ENCODE measurements at regions not wholly inside any gene's neighbourhood (a gene's known extent, or its start where the extent isn't known, plus 50 kb on each side); places are given as distances from the start of the nearest gene placed in this dataset.

GRCh38 chr5:125348221-125348692 is 601.8 kb upstream of the ZNF608 start:
- POLR2A ChIA-PET, result no interaction called here
- no peak for TF ChIP-seq EZH2phosphoT487 (IDR thresholded peaks at IDR 0.05; ENCODE audit: borderline replicate concordance, low read depth, low read length)
- TF ChIP-seq, protein P1, sequence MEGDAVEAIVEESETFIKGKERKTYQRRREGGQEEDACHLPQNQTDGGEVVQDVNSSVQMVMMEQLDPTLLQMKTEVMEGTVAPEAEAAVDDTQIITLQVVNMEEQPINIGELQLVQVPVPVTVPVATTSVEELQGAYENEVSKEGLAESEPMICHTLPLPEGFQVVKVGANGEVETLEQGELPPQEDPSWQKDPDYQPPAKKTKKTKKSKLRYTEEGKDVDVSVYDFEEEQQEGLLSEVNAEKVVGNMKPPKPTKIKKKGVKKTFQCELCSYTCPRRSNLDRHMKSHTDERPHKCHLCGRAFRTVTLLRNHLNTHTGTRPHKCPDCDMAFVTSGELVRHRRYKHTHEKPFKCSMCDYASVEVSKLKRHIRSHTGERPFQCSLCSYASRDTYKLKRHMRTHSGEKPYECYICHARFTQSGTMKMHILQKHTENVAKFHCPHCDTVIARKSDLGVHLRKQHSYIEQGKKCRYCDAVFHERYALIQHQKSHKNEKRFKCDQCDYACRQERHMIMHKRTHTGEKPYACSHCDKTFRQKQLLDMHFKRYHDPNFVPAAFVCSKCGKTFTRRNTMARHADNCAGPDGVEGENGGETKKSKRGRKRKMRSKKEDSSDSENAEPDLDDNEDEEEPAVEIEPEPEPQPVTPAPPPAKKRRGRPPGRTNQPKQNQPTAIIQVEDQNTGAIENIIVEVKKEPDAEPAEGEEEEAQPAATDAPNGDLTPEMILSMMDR (conservative IDR thresholded peaks at IDR 0.05; ENCODE audit: low read length), result no peak

DNA sequence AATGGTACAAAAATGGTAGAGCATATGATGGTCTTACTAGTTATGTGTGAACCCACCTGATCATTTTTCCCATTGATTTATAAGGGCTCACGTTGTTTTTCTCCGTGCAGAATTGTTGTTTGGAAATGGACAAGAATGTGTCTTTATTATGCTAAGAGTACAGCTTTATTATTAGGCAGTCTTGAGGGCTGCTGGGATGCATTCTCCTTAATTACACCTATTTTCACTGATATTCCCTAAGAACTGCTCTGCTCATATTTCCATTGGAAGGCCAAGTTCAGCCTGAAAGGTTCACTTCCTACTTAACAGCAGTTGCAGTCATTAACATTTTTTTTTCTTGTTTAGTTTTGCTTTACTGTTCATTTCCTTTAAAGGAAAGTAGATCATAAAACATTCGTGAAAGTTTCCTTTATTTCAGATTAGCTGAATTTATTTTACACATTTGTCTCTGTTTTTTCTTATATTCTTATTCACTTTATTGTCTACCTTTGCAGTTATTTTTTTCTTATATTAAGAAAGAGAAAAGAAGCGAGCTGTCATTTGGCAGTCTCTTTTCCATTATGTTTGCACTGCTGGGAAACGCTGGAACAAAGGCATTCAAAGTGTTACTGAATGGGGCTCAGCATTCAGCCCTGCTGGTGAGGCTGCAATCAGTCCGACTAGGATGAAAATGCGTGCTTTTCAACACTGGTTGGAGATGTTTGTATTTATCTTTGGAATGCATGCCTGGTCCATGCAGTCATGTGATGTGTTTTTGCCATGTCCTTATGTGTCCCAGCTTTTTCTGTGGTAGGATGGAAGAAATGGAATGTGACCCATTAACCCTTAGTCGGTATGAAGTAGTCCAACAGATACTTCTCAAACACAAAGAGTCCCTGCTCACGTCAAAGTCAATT is 602.7 kb upstream of the ZNF608 start:
- Histone ChIP-seq H3K36me3 (ENCODE audit: insufficient read depth, low read length) (no peaks in the 10 kb centered on the region), H4K20me1 (ENCODE audit: insufficient read depth, low read length) (no peaks in the 10 kb centered on the region), H3K27ac (ENCODE audit: low read depth, low read length, poor library complexity, severe bottlenecking) (no peak overlapping the region), H3K4me1 (ENCODE audit: insufficient read depth, low read length, poor library complexity, severe bottlenecking) (no peaks in the 10 kb centered on the region), H3K9me3 (ENCODE audit: low read length) (no peaks in the 10 kb centered on the region), H3K9me2 (ENCODE audit: insufficient read depth, low read length) (no peaks in the 10 kb centered on the region), H3K4me3 (ENCODE audit: low read depth, low read length, poor library complexity, severe bottlenecking) (no peak overlapping the region), H3K79me2 (ENCODE audit: insufficient read depth, low read depth, low read length) (no peaks in the 10 kb centered on the region), H3K4me2 (ENCODE audit: low read length) (no peak overlapping the region), H2AFZ (ENCODE audit: low read length) (no peak overlapping the region)
- ChIA-PET POLR2A (no interaction called here), CTCF (ENCODE audit: unreplicated experiment) (no interaction called here)
- intact Hi-C loops (cut with micrococcal nuclease; ENCODE audit: unreplicated experiment), result no loop called here
- TF ChIP-seq, protein P1 (conservative IDR thresholded peaks at IDR 0.05; ENCODE audit: low read length), result no peak
- TF ChIP-seq EZH2phosphoT487 (IDR thresholded peaks at IDR 0.05; ENCODE audit: borderline replicate concordance, low read depth, low read length), result no peak
- no TSS peak for BruUV-seq (replicated peaks)
- DNase-seq (ENCODE audit: low spot score), result no peak

More at GRCh38 chr5:125348221-125348692, 601.8 kb upstream of the ZNF608 start:
- no peak overlapping the region for H3K4me2 ChIP-seq (ENCODE audit: low read length)
- no peaks in the 10 kb centered on the region for H3K4me1 ChIP-seq (ENCODE audit: insufficient read depth, low read length, poor library complexity, severe bottlenecking)
- BruUV-seq (replicated peaks), result no TSS peak
- no peak overlapping the region for H3K27ac ChIP-seq (ENCODE audit: low read depth, low read length, poor library complexity, severe bottlenecking)
- H3K36me3 ChIP-seq (ENCODE audit: insufficient read depth, low read length), result no peaks in the 10 kb centered on the region
- no peak overlapping the region for H3K4me3 ChIP-seq (ENCODE audit: low read depth, low read length, poor library complexity, severe bottlenecking)
- no peak overlapping the region for H2AFZ ChIP-seq (ENCODE audit: low read length)
- no peaks in the 10 kb centered on the region for H3K9me2 ChIP-seq (ENCODE audit: insufficient read depth, low read length)
- CTCF ChIA-PET (ENCODE audit: unreplicated experiment), result no interaction called here
- DNase-seq (ENCODE audit: low spot score), result no peak
- intact Hi-C loops (cut with micrococcal nuclease; ENCODE audit: unreplicated experiment), result no loop called here
- no peaks in the 10 kb centered on the region for H3K79me2 ChIP-seq (ENCODE audit: insufficient read depth, low read depth, low read length)
- H4K20me1 ChIP-seq (ENCODE audit: insufficient read depth, low read length), result no peaks in the 10 kb centered on the region
- no peaks in the 10 kb centered on the region for H3K9me3 ChIP-seq (ENCODE audit: low read length)

GRCh38 chr5:125357660-125358059 is 611.2 kb upstream of the ZNF608 start:
- no peaks in the 10 kb centered on the region for H3K79me2 ChIP-seq (ENCODE audit: insufficient read depth, low read depth, low read length)
- CTCF ChIA-PET (ENCODE audit: unreplicated experiment), result no interaction called here
- no peak overlapping the region for H3K27ac ChIP-seq (ENCODE audit: low read depth, low read length, poor library complexity, severe bottlenecking)
- peaks cover 10% of the 10 kb centered on the region; the same call in 1 of the 2 replicates for H3K9me3 ChIP-seq (ENCODE audit: low read length)
- no TSS peak for BruUV-seq (replicated peaks)
- no peaks in the 10 kb centered on the region for H4K20me1 ChIP-seq (ENCODE audit: insufficient read depth, low read length)
- no peak overlapping the region for H2AFZ ChIP-seq (ENCODE audit: low read length)
- no peak for TF ChIP-seq EZH2phosphoT487 (IDR thresholded peaks at IDR 0.05; ENCODE audit: borderline replicate concordance, low read depth, low read length)
- TF ChIP-seq, protein P1 (conservative IDR thresholded peaks at IDR 0.05; ENCODE audit: low read length), result no peak
- no peaks in the 10 kb centered on the region for H3K36me3 ChIP-seq (ENCODE audit: insufficient read depth, low read length)
- DNase-seq (ENCODE audit: low spot score), result no peak
- no peak overlapping the region for H3K4me3 ChIP-seq (ENCODE audit: low read depth, low read length, poor library complexity, severe bottlenecking)
- no peak overlapping the region for H3K4me2 ChIP-seq (ENCODE audit: low read length)
- no peaks in the 10 kb centered on the region; the same call in 1 of the 2 replicates for H3K9me2 ChIP-seq (ENCODE audit: insufficient read depth, low read length)
- H3K4me1 ChIP-seq (ENCODE audit: insufficient read depth, low read length, poor library complexity, severe bottlenecking), result no peaks in the 10 kb centered on the region
- intact Hi-C loops (cut with micrococcal nuclease; ENCODE audit: unreplicated experiment), result no loop called here
- POLR2A ChIA-PET, result interaction anchor here (0.7 to 1.7 kb wide), 5 partner anchors 13 to 694 kb away, joined by 3 to 7 read pairs (median 4); no protein-coding TSS in a partner anchor
